CD4-positive, alpha-beta T cell treated with Interleukin-6 at 100 ng/mL for 8 hours (primary cell): ENCODE measurements at regions not wholly inside any gene's neighbourhood (a gene's known extent, or its start where the extent isn't known, plus 50 kb on each side); places are given as distances from the start of the nearest gene placed in this dataset.
"Not testable (repeated sequence)": the region's sequence is repeated elsewhere in the genome, so short reads cannot be mapped to it uniquely, and the experiment has no call there.

Experiments used
- DNase-seq: peaks from one replicate; pipeline ENCODE4 v3.0.0-alpha.2; 2020; ENCODE audit warnings: mixed read lengths, low spot score

- DNase-seq = no peak
These were observed 397.4 kb upstream of the TPM1 start for GRCh38 chr15:62644889-62645742.

- no peak for DNase-seq
These were observed 395.2 kb upstream of the TPM1 start for GRCh38 chr15:62647202-62647842.

- DNase-seq = no peak
These were observed 394.6 kb upstream of the TPM1 start for GRCh38 chr15:62647843-62648505.

- DNase-seq = no peak
These were observed 393.6 kb upstream of the TPM1 start for GRCh38 chr15:62648954-62649353.

GRCh38 chr15:62649793-62650420 lies 392.6 kb upstream of the TPM1 start:
- DNase-seq = no peak

- DNase-seq = no peak
These were observed 389.4 kb upstream of the TPM1 start for GRCh38 chr15:62653122-62653521.

- DNase-seq = no peak
These were observed 386.5 kb upstream of the TPM1 start for GRCh38 chr15:62656071-62656470.

GRCh38 chr15:62657501-62657900 lies 385.0 kb upstream of the TPM1 start:
- not testable (repeated sequence) for DNase-seq

- no peak for DNase-seq
These were observed 384.0 kb upstream of the TPM1 start for GRCh38 chr15:62658498-62658897.

- DNase-seq = no peak
These were observed 379.0 kb upstream of the TPM1 start for GRCh38 chr15:62663547-62663946.

- DNase-seq = no peak
These were observed 377.1 kb upstream of the TPM1 start for GRCh38 chr15:62665449-62665848.

GRCh38 chr15:62666046-62666445 lies 376.5 kb upstream of the TPM1 start:
- no peak for DNase-seq

- no peak for DNase-seq
These were observed 370.3 kb upstream of the TPM1 start for GRCh38 chr15:62672268-62672667.

GRCh38 chr15:62676891-62677290 lies 365.7 kb upstream of the TPM1 start:
- no peak for DNase-seq

- DNase-seq = no peak
These were observed 360.3 kb upstream of the TPM1 start for GRCh38 chr15:62681939-62682896.

GRCh38 chr15:62683192-62683591 lies 359.4 kb upstream of the TPM1 start:
- DNase-seq = not testable (repeated sequence)

- DNase-seq = no peak
These were observed 358.3 kb upstream of the TPM1 start for GRCh38 chr15:62684123-62684808.

- DNase-seq = no peak
These were observed 351.5 kb upstream of the TPM1 start for GRCh38 chr15:62691008-62691407.

GRCh38 chr15:62697636-62698035 lies 344.9 kb upstream of the TPM1 start:
- DNase-seq = no peak

- DNase-seq = no peak
These were observed 343.9 kb upstream of the TPM1 start for GRCh38 chr15:62698646-62699045.

- DNase-seq = no peak
These were observed 336.2 kb upstream of the TPM1 start for GRCh38 chr15:62706317-62706716.
